Pancreas (tissue), 10 donors: ENCODE measurements at regions not wholly inside any gene's neighbourhood (a gene's known extent, or its start where the extent isn't known, plus 50 kb on each side); places are given as distances from the start of the nearest gene placed in this dataset.

Source experiments
- ATAC-seq, 4 donors: fragments of 200-7000 bp; cut with Tn5 transposase; one replicate each; pipeline versions ENCODE4 v1.8.0 to v1.9.1; 2020; ENCODE audit warnings: mild to moderate bottlenecking in 4 of 4, moderate library complexity in 4 of 4
- DNase-seq, 6 donors: peaks; one replicate each; pipeline ENCODE4 v3.0.0-alpha.2; 2020
- FAIRE-seq: peaks from 2 replicates; lab custom pipeline; 2012; peaks lifted over from hg19 to GRCh38; lab: Jason Lieb, UNC
- H3K27ac ChIP-seq, 4 donors: fragments of 200-600 bp; sonication (generic); 1 replicate in 3 of 4; 2 replicates in 1 of 4; pipeline versions ENCODE4 v1.5.0 to v1.8.0; 2020
- H3K27me3 ChIP-seq, 4 donors: fragments of 200-600 bp; one replicate each; pipeline ENCODE4 v1.8.0; 2021
- H3K36me3 ChIP-seq, 3 donors: fragments of 200-600 bp; sonication (generic) in 1 of 3; one replicate each; pipeline versions ENCODE4 v1.5.0 to v1.8.0; 2020 to 2021
- H3K4me1 ChIP-seq, 3 donors: fragments of 200-600 bp; one replicate each; pipeline ENCODE4 v1.8.0; 2021
- H3K4me3 ChIP-seq, 4 donors: fragments of 200-600 bp; sonication (generic) in 2 of 4; one replicate each; pipeline versions ENCODE4 v1.5.0 to v1.8.0; 2020 to 2021
- H3K9me3 ChIP-seq, 4 donors: fragments of 200-600 bp; one replicate each; pipeline ENCODE4 v1.8.0; 2021
- CTCF ChIP-seq, 4 donors: fragments of 200-600 bp; sonication (generic) in 3 of 4; IDR thresholded peaks; one replicate each; pipeline versions ENCODE4 v1.5.0 to v1.8.0; 2021; ENCODE audit warnings: antibody characterized with exemption in 4 of 4
- WGBS, 2 donors: extraction: QIAGEN DNeasy Blood & Tissue Kit; methylation state at CpG; one replicate each; pipeline ENCODE4 v1.1.7; 2013; 5-methylcytosine and 5-hydroxymethylcytosine counted together
- intact Hi-C, 3 donors: fragments of 100-400 bp; cut with DNase I; formaldehyde crosslinking; loops; one replicate each; pipeline versions ENCODE4 v1.11.1 to v1.14.2; 2022
- donor health status: healthy with polysubstance abuse.
- donor health status: DM: no; HTN: no; CAD: no; lungs with moderate emphysema.
- donor health status: DM: no; HTN: no; CAD: no.
- donor health status: control.
- donor health status: control.
- donor health status: Bipolar disorder and iron deficiency.
- donor health status: DM: yes; HTN: yes; CAD: no.
- donor health status: DM: no; HTN: no; CAD: no.
- donor health status: DM: no; HTN: no; CAD: no.
- donor health status: DM: yes; HTN: yes; CAD: no.

- intact Hi-C loops, result no loop called here
- no peak for FAIRE-seq
- Histone ChIP-seq H3K27me3 (no peaks in the 10 kb centered on the region), H3K36me3 (no peaks in the 10 kb centered on the region), H3K27ac (no peak overlapping the region), H3K4me3 (no peak overlapping the region), H3K4me1 (no peaks in the 10 kb centered on the region), H3K9me3 (no peaks in the 10 kb centered on the region)
- ATAC-seq, result no peak
- WGBS, 2 donors, result 0 to 10% methylated on average over 1 of the region's 1 CpG
- DNase-seq, result no peak
- TF ChIP-seq CTCF (IDR thresholded peaks at IDR 0.05), result no peak
These were observed 301.8 kb upstream of the RAG2 start for GRCh38 chr11:36899800-36900199.

- no peak overlapping the region for H3K4me3 ChIP-seq
- no peaks in the 10 kb centered on the region for H3K4me1 ChIP-seq
- 25 to 42% methylated on average over 2 of the region's 2 CpGs for WGBS, 2 donors
- no peak overlapping the region for H3K27ac ChIP-seq
- ATAC-seq (no peak), FAIRE-seq (no peak), DNase-seq (no peak)
- no peaks in the 10 kb centered on the region for H3K27me3 ChIP-seq
- no peak for TF ChIP-seq CTCF (IDR thresholded peaks at IDR 0.05)
- no peaks in the 10 kb centered on the region for H3K36me3 ChIP-seq
- no peaks in the 10 kb centered on the region for H3K9me3 ChIP-seq
- intact Hi-C loops, result no loop called here
These were observed 292.8 kb upstream of the RAG2 start for GRCh38 chr11:36890841-36891240.

- FAIRE-seq, result no peak
- no peak for ATAC-seq
- Histone ChIP-seq H3K36me3 (no peaks in the 10 kb centered on the region), H3K27me3 (no peaks in the 10 kb centered on the region), H3K9me3 (no peaks in the 10 kb centered on the region), H3K4me3 (no peak overlapping the region), H3K27ac (no peak overlapping the region), H3K4me1 (no peaks in the 10 kb centered on the region)
- no peak for TF ChIP-seq CTCF (IDR thresholded peaks at IDR 0.05)
- intact Hi-C loops, result no loop called here
- WGBS, 2 donors, result 40 to 67% methylated on average over 2 of the region's 2 CpGs
- no peak for DNase-seq
These were observed 292.2 kb upstream of the RAG2 start for GRCh38 chr11:36890121-36890679.

- no peak for TF ChIP-seq CTCF (IDR thresholded peaks at IDR 0.05)
- Histone ChIP-seq H3K4me3 (no peak overlapping the region), H3K27me3 (no peaks in the 10 kb centered on the region), H3K4me1 (no peaks in the 10 kb centered on the region), H3K9me3 (no peaks in the 10 kb centered on the region), H3K27ac (no peak overlapping the region), H3K36me3 (no peaks in the 10 kb centered on the region)
- ATAC-seq, result no peak
- 86 to 92% methylated on average over 3 of the region's 3 CpGs for WGBS, 2 donors
- no peak for DNase-seq
- intact Hi-C loops, result no loop called here
- FAIRE-seq, result no peak
These were observed 287.1 kb upstream of the RAG2 start for GRCh38 chr11:36885154-36885553.

GRCh38 chr11:36878737-36879136, 280.7 kb upstream of the RAG2 start:
- no peaks in the 10 kb centered on the region for H3K9me3 ChIP-seq
- WGBS, 2 donors, result 85% methylated on average over 1 of the region's 1 CpG
- H3K4me3 ChIP-seq, result no peak overlapping the region
- H3K27me3 ChIP-seq, result no peaks in the 10 kb centered on the region
- H3K4me1 ChIP-seq, result no peaks in the 10 kb centered on the region
- DNase-seq (no peak), ATAC-seq (no peak), FAIRE-seq (no peak)
- no peak for TF ChIP-seq CTCF (IDR thresholded peaks at IDR 0.05)
- no peaks in the 10 kb centered on the region for H3K36me3 ChIP-seq
- no peak overlapping the region for H3K27ac ChIP-seq
- intact Hi-C loops, result no loop called here
